H9 (cell line): ENCODE measurements at regions not wholly inside any gene's neighbourhood (a gene's known extent, or its start where the extent isn't known, plus 50 kb on each side); places are given as distances from the start of the nearest gene placed in this dataset.

Experiments
- DNase-seq: peaks from one replicate; pipeline ENCODE4 v3.0.0-alpha.2; 2017
- H2AFZ ChIP-seq: one replicate; pipeline ENCODE4 v1.6.1; 2013; ENCODE audit warnings: mild to moderate bottlenecking, low read length, control low read depth, moderate library complexity
- H2AK5ac ChIP-seq: 2 replicates; pipeline ENCODE4 v1.6.1; 2013; ENCODE audit warnings: low read length, control low read depth, mixed read lengths; ENCODE audit not compliant: insufficient read length
- H2BK120ac ChIP-seq: one replicate; pipeline ENCODE4 v1.6.1; 2013; ENCODE audit warnings: low read depth, mild to moderate bottlenecking, low read length, control low read depth, inconsistent platforms; ENCODE audit not compliant: poor library complexity, severe bottlenecking
- H2BK12ac ChIP-seq: 2 replicates; pipeline ENCODE4 v1.6.1; 2013; ENCODE audit warnings: low read length, control low read depth, mixed read lengths, low read depth; ENCODE audit not compliant: insufficient read length
- H2BK15ac ChIP-seq: 2 replicates; pipeline ENCODE4 v1.6.1; 2013; ENCODE audit warnings: low read depth, low read length, control low read depth
- H2BK20ac ChIP-seq: one replicate; pipeline ENCODE4 v1.6.1; 2013; ENCODE audit warnings: low read depth, mild to moderate bottlenecking, low read length, control low read depth, inconsistent platforms; ENCODE audit not compliant: poor library complexity, severe bottlenecking
- H2BK5ac ChIP-seq: 2 replicates; pipeline ENCODE4 v1.6.1; 2013; ENCODE audit warnings: low read length, control low read depth, mixed read lengths; ENCODE audit not compliant: insufficient read length
- H3K14ac ChIP-seq: 2 replicates; pipeline ENCODE4 v1.6.1; 2013; ENCODE audit warnings: low read length, control low read depth; ENCODE audit not compliant: insufficient read depth
- H3K18ac ChIP-seq: 2 replicates; pipeline ENCODE4 v1.6.1; 2013; ENCODE audit warnings: low read depth, mild to moderate bottlenecking, mixed read lengths, low read length, control low read depth; ENCODE audit not compliant: insufficient read length
- H3K23ac ChIP-seq: 2 replicates; pipeline ENCODE4 v1.6.1; 2013; ENCODE audit warnings: low read length, control low read depth, mixed read lengths, low read depth; ENCODE audit not compliant: insufficient read length
- H3K23me2 ChIP-seq: 2 replicates; pipeline ENCODE4 v1.6.1; 2013; ENCODE audit warnings: low read depth, mild to moderate bottlenecking, mixed read lengths, low read length, control low read depth; ENCODE audit not compliant: insufficient read length, poor library complexity, severe bottlenecking
- H3K27ac ChIP-seq: 2 replicates; pipeline ENCODE4 v1.5.1; 2013; ENCODE audit warnings: low read length, control low read depth, mixed read lengths, low read depth; ENCODE audit not compliant: insufficient read length
- H3K27me3 ChIP-seq: 2 replicates; pipeline ENCODE4 v1.6.1; 2013; ENCODE audit warnings: low read length, control low read depth, inconsistent platforms; ENCODE audit not compliant: insufficient read depth
- H3K4ac ChIP-seq: 2 replicates; pipeline ENCODE4 v1.6.1; 2013; ENCODE audit warnings: low read depth, mild to moderate bottlenecking, control low read depth, inconsistent platforms, low read length, moderate library complexity
- H3K4me1 ChIP-seq: 2 replicates; pipeline ENCODE4 v1.6.1; 2013; ENCODE audit warnings: low read length, control low read depth, inconsistent platforms; ENCODE audit not compliant: insufficient read depth
- H3K4me2 ChIP-seq: 2 replicates; pipeline ENCODE4 v1.6.1; 2013; ENCODE audit warnings: low read length, control low read depth, mixed read lengths; ENCODE audit not compliant: insufficient read length, insufficient read depth
- H3K56ac ChIP-seq: 2 replicates; pipeline ENCODE4 v1.6.1; 2013; ENCODE audit warnings: low read depth, mild to moderate bottlenecking, mixed read lengths, low read length, control low read depth; ENCODE audit not compliant: insufficient read length
- H3K79me1 ChIP-seq: 2 replicates; pipeline ENCODE4 v1.6.1; 2013; ENCODE audit warnings: low read depth, mild to moderate bottlenecking, moderate library complexity, low read length, control low read depth, inconsistent platforms; ENCODE audit not compliant: insufficient read depth, poor library complexity, severe bottlenecking
- H3K79me2 ChIP-seq: 2 replicates; pipeline ENCODE4 v1.6.1; 2013; ENCODE audit warnings: low read length, control low read depth, inconsistent platforms; ENCODE audit not compliant: insufficient read depth
- H3K9ac ChIP-seq: 2 replicates; pipeline ENCODE4 v1.6.1; 2013; ENCODE audit warnings: low read length, control low read depth, mixed read lengths; ENCODE audit not compliant: insufficient read length; ENCODE audit errors: extremely low read depth
- H3K9me3 ChIP-seq: one replicate; pipeline ENCODE4 v1.6.1; 2013; ENCODE audit warnings: low read depth, low read length, inconsistent platforms; ENCODE audit not compliant: control insufficient read depth
- H3T11ph ChIP-seq: one replicate; pipeline ENCODE4 v1.6.1; 2013; ENCODE audit warnings: mild to moderate bottlenecking, low read length, control low read depth, inconsistent platforms
- H4K20me1 ChIP-seq: one replicate; pipeline ENCODE4 v1.6.1; 2013; ENCODE audit not compliant: control insufficient read depth, insufficient read length, insufficient read depth
- H4K5ac ChIP-seq: 2 replicates; pipeline ENCODE4 v1.6.1; 2013; ENCODE audit warnings: low read depth, mild to moderate bottlenecking, mixed read lengths, low read length, control low read depth; ENCODE audit not compliant: insufficient read length
- H4K8ac ChIP-seq: replicated peaks from 2 replicates; pipeline ENCODE4 v1.6.1; 2013; ENCODE audit warnings: low read length, control low read depth, mixed read lengths, low read depth; ENCODE audit not compliant: insufficient read length
- H4K91ac ChIP-seq: 2 replicates; pipeline ENCODE4 v1.6.1; 2013; ENCODE audit warnings: low read depth, mild to moderate bottlenecking, moderate library complexity, mixed read lengths, low read length, control low read depth; ENCODE audit not compliant: insufficient read length
- H3K27ac Mint-ChIP-seq, 3 experiments: 2 replicates in 2 of 3; 3 replicates in 1 of 3; pipeline ENCODE4 v1.8.0; 2020 to 2021; ENCODE audit warnings: mixed read lengths in 3 of 3, mild to moderate bottlenecking in 1 of 3, moderate library complexity in 1 of 3
- H3K27me3 Mint-ChIP-seq: 2 replicates; pipeline ENCODE4 v1.8.0; 2021; ENCODE audit warnings: low read depth, mild to moderate bottlenecking, moderate library complexity, mixed read lengths
- H3K36me3 Mint-ChIP-seq, 3 experiments: 2 replicates in 2 of 3; 3 replicates in 1 of 3; pipeline ENCODE4 v1.8.0; 2020 to 2021; ENCODE audit warnings: low read depth in 3 of 3, mixed read lengths in 3 of 3; ENCODE audit not compliant: insufficient read depth in 1 of 3
- H3K4me1 Mint-ChIP-seq, 2 experiments: 2 replicates each; pipeline ENCODE4 v1.8.0; 2020; ENCODE audit warnings: mixed read lengths in 2 of 2
- H3K4me3 Mint-ChIP-seq, 2 experiments: 2 replicates in 1 of 2; 3 replicates in 1 of 2; pipeline ENCODE4 v1.8.0; 2020 to 2021; ENCODE audit warnings: mild to moderate bottlenecking in 2 of 2, mixed read lengths in 2 of 2, moderate library complexity in 1 of 2
- H3K9me3 Mint-ChIP-seq, 2 experiments: 2 replicates in 1 of 2; 3 replicates in 1 of 2; pipeline ENCODE4 v1.8.0; 2020; ENCODE audit warnings: mild to moderate bottlenecking in 2 of 2, mixed read lengths in 2 of 2, moderate library complexity in 1 of 2
- CTCF ChIP-seq: fragments of 200-600 bp; sonication (generic); conservative IDR thresholded peaks from 3 replicates; pipeline ENCODE4 v1.8.0; 2021; ENCODE audit warnings: antibody characterized with exemption, mild to moderate bottlenecking
- WGBS: extraction: QIAGEN DNeasy Blood & Tissue Kit; methylation state at CpG from one replicate; pipeline ENCODE4 v1.1.7; 2013; ENCODE audit warnings: missing lambda C conversion rate, low lambda C conversion rate, mixed read lengths; ENCODE audit not compliant: insufficient read length; ENCODE audit errors: extremely low coverage; 5-methylcytosine and 5-hydroxymethylcytosine counted together

- no peaks in the 10 kb centered on the region for H3K27me3 ChIP-seq
- no peak overlapping the region for H3K4me3 Mint-ChIP-seq
- no peaks in the 10 kb centered on the region for H3K79me2 ChIP-seq
- H3K4ac ChIP-seq = no peak overlapping the region
- no peak overlapping the region for H3K9ac ChIP-seq
- no peaks in the 10 kb centered on the region for H3K9me3 Mint-ChIP-seq
- no peak overlapping the region for H3K23ac ChIP-seq
- H3K9me3 ChIP-seq = no peaks in the 10 kb centered on the region
- no peak overlapping the region for H4K5ac ChIP-seq
- H2BK15ac ChIP-seq = no peak overlapping the region
- H3K27me3 Mint-ChIP-seq = no peaks in the 10 kb centered on the region
- TF ChIP-seq CTCF = no peak
- H4K20me1 ChIP-seq = no peaks in the 10 kb centered on the region
- no peak overlapping the region for H3T11ph ChIP-seq
- H3K56ac ChIP-seq = no peak overlapping the region
- H2BK5ac ChIP-seq = no peak overlapping the region
- no peaks in the 10 kb centered on the region for H3K4me1 ChIP-seq
- H4K91ac ChIP-seq = no peak overlapping the region
- no peak for DNase-seq
- no peak overlapping the region for H2AK5ac ChIP-seq
- no peak overlapping the region for H2BK12ac ChIP-seq
- H3K18ac ChIP-seq = no peak overlapping the region
- peaks cover 0 to 4% (median 2%) of the 10 kb centered on the region in 3 experiments; a peak in 2 of 7 replicates for H3K36me3 Mint-ChIP-seq
- no peaks in the 10 kb centered on the region for H3K23me2 ChIP-seq
- no peak overlapping the region for H3K27ac Mint-ChIP-seq
- H2AFZ ChIP-seq = no peak overlapping the region
- H3K4me2 ChIP-seq = no peak overlapping the region
- H3K4me1 Mint-ChIP-seq = no peaks in the 10 kb centered on the region
- no peak overlapping the region for H2BK120ac ChIP-seq
- no peak overlapping the region for H3K27ac ChIP-seq
- WGBS = no CpG with 5 or more reads among the region's 3 CpGs
- no peak overlapping the region for H2BK20ac ChIP-seq
- H3K79me1 ChIP-seq = no peaks in the 10 kb centered on the region
- H3K14ac ChIP-seq = no peak overlapping the region
- no peak overlapping the region for H4K8ac ChIP-seq
These were observed 1178.4 kb upstream of the ATXN8OS start for GRCh38 chr13:68929075-68929745.
